H1 (cell line): ENCODE measurements at regions not wholly inside any gene's neighbourhood (a gene's known extent, or its start where the extent isn't known, plus 50 kb on each side); places are given as distances from the start of the nearest gene placed in this dataset.

Source experiments
- CTCF ChIA-PET: fragments of 300-600 bp; sonication (Branson Sonifier 250); formaldehyde crosslinking; loops from one replicate; lab custom pipeline; 2021; ENCODE audit not compliant: partially characterized antibody; lab: Charles Lee
- POLR2A ChIA-PET: fragments of 300-600 bp; sonication (Branson Sonifier 250); formaldehyde crosslinking; loops from one replicate; lab custom pipeline; 2021; ENCODE audit warnings: inconsistent platforms; ENCODE audit not compliant: partially characterized antibody; lab: Charles Lee
- DNase-seq, 2 experiments: peaks; one replicate each; pipeline versions ENCODE4 v3.0.0 to v3.0.0-alpha.2; 2010 to 2022; ENCODE audit warnings: low spot score in 2 of 2, low read depth in 1 of 2, mixed read lengths in 1 of 2
- FAIRE-seq: peaks from 2 replicates; lab custom pipeline; 2011; peaks lifted over from hg19 to GRCh38; lab: Jason Lieb, UNC
- H2AFZ ChIP-seq: 2 replicates; pipeline ENCODE4 v1.8.1; 2012; ENCODE audit warnings: low read length, inconsistent platforms
- H2AK5ac ChIP-seq: 2 replicates; pipeline ENCODE4 v1.6.1; 2013; ENCODE audit warnings: low read depth, low read length
- H2BK120ac ChIP-seq: replicated peaks from 2 replicates; pipeline ENCODE3; 2013; ENCODE audit warnings: low read depth, low read length, inconsistent platforms
- H2BK12ac ChIP-seq: 2 replicates; pipeline ENCODE4 v1.6.1; 2013; ENCODE audit warnings: low read depth, low read length
- H2BK15ac ChIP-seq: 2 replicates; pipeline ENCODE4 v1.6.1; 2013; ENCODE audit warnings: low read length
- H2BK20ac ChIP-seq: 2 replicates; pipeline ENCODE4 v1.6.1; 2013; ENCODE audit warnings: low read length
- H2BK5ac ChIP-seq: 2 replicates; pipeline ENCODE4 v1.6.1; 2013; ENCODE audit warnings: low read depth, low read length
- H3K14ac ChIP-seq: 2 replicates; pipeline ENCODE4 v1.6.1; 2013; ENCODE audit warnings: inconsistent platforms; ENCODE audit not compliant: insufficient read length
- H3K18ac ChIP-seq: 2 replicates; pipeline ENCODE4 v1.6.1; 2013; ENCODE audit warnings: low read length; ENCODE audit errors: extremely low read depth
- H3K23ac ChIP-seq: 2 replicates; pipeline ENCODE4 v1.6.1; 2013; ENCODE audit warnings: inconsistent platforms; ENCODE audit not compliant: insufficient read length
- H3K23me2 ChIP-seq: 2 replicates; pipeline ENCODE4 v1.6.1; 2013; ENCODE audit warnings: low read depth, low read length
- H3K27ac ChIP-seq: 2 replicates; pipeline ENCODE4 v1.6.1; 2011; ENCODE audit warnings: low read depth, low read length, inconsistent platforms
- H3K27me3 ChIP-seq, 4 experiments: replicated peaks in 1 of 4; 1 replicate in 1 of 4; 2 replicates in 3 of 4; pipeline versions ENCODE4 v1.6.1 to v1.8.1; 2011 to 2013; ENCODE audit warnings: low read length in 3 of 4, mild to moderate bottlenecking in 3 of 4, inconsistent platforms in 2 of 4, mixed read lengths in 2 of 4, moderate library complexity in 1 of 4; ENCODE audit not compliant: control insufficient read depth in 3 of 4, insufficient read depth in 3 of 4; ENCODE audit errors: extremely low read depth in 1 of 4
- H3K36me3 ChIP-seq, 4 experiments: 2 replicates each; pipeline versions ENCODE4 v1.6.1 to v1.8.1; 2011 to 2013; ENCODE audit warnings: mild to moderate bottlenecking in 4 of 4, low read length in 3 of 4, moderate library complexity in 2 of 4, control low read depth in 1 of 4, inconsistent platforms in 1 of 4; ENCODE audit not compliant: insufficient read depth in 4 of 4, control insufficient read depth in 2 of 4
- H3K4ac ChIP-seq: replicated peaks from 2 replicates; pipeline ENCODE3; 2013; ENCODE audit warnings: low read length, low read depth, mixed read lengths, inconsistent platforms; ENCODE audit not compliant: insufficient read length
- H3K4me1 ChIP-seq, 4 experiments: replicated peaks in 1 of 4; 1 replicate in 1 of 4; 2 replicates in 3 of 4; pipeline versions ENCODE4 v1.6.1 to v1.8.1; 2011 to 2013; ENCODE audit warnings: low read length in 3 of 4, inconsistent platforms in 2 of 4, mixed read lengths in 1 of 4; ENCODE audit not compliant: insufficient read depth in 4 of 4, control insufficient read depth in 3 of 4
- H3K4me2 ChIP-seq, 2 experiments: 2 replicates each; pipeline versions ENCODE4 v1.6.1 to v1.8.1; 2011 to 2013; ENCODE audit warnings: low read depth in 2 of 2, low read length in 2 of 2, control low read depth in 1 of 2, inconsistent platforms in 1 of 2, mild to moderate bottlenecking in 1 of 2; ENCODE audit not compliant: insufficient read depth in 1 of 2
- H3K4me3 ChIP-seq, 4 experiments: fragments of 200-600, 300-600 bp in 1 of 4; sonication (generic), shearing (Covaris generic), sonication (Bioruptor Twin) in 1 of 4; 2 replicates each; pipeline versions ENCODE4 v1.5.1 to v1.8.1; 2011 to 2016; ENCODE audit warnings: low read length in 4 of 4, low read depth in 3 of 4, control low read depth in 2 of 4, inconsistent platforms in 2 of 4, mild to moderate bottlenecking in 2 of 4, mixed read lengths in 1 of 4, moderate library complexity in 1 of 4; ENCODE audit not compliant: insufficient read depth in 2 of 4; ENCODE audit errors: extremely low read depth in 1 of 4
- H3K56ac ChIP-seq: replicated peaks from 2 replicates; pipeline ENCODE3; 2013; ENCODE audit warnings: low read depth, mild to moderate bottlenecking, mixed read lengths, low read length, inconsistent platforms; ENCODE audit not compliant: insufficient read length
- H3K79me1 ChIP-seq: 2 replicates; pipeline ENCODE4 v1.6.1; 2013; ENCODE audit warnings: low read depth, low read length, control low read depth
- H3K79me2 ChIP-seq, 2 experiments: 2 replicates each; pipeline versions ENCODE4 v1.6.1 to v1.8.1; 2012 to 2013; ENCODE audit warnings: low read length in 2 of 2, mild to moderate bottlenecking in 2 of 2, inconsistent platforms in 1 of 2; ENCODE audit not compliant: insufficient read depth in 2 of 2, control insufficient read depth in 1 of 2
- H3K9ac ChIP-seq, 4 experiments: replicated peaks in 1 of 4; 1 replicate in 1 of 4; 2 replicates in 3 of 4; pipeline versions ENCODE4 v1.6.1 to v1.8.1; 2011 to 2013; ENCODE audit warnings: low read depth in 3 of 4, low read length in 3 of 4, control low read depth in 2 of 4, mild to moderate bottlenecking in 2 of 4, moderate library complexity in 2 of 4, inconsistent platforms in 1 of 4; ENCODE audit errors: extremely low read depth in 1 of 4
- H3K9me3 ChIP-seq, 2 experiments: 2 replicates each; pipeline versions ENCODE4 v1.6.1 to v1.8.1; 2012 to 2013; ENCODE audit warnings: mild to moderate bottlenecking in 2 of 2, moderate library complexity in 2 of 2, control low read depth in 1 of 2, inconsistent platforms in 1 of 2, low read depth in 1 of 2, low read length in 1 of 2, mixed read lengths in 1 of 2; ENCODE audit not compliant: insufficient read depth in 2 of 2
- H4K20me1 ChIP-seq, 2 experiments: replicated peaks in 1 of 2; 2 replicates each; pipeline versions ENCODE3 to v1.8.1; 2011 to 2013; ENCODE audit warnings: inconsistent platforms in 2 of 2, low read length in 2 of 2, mild to moderate bottlenecking in 1 of 2; ENCODE audit not compliant: insufficient read depth in 2 of 2, control insufficient read depth in 1 of 2
- H4K5ac ChIP-seq: 2 replicates; pipeline ENCODE4 v1.6.1; 2013; ENCODE audit warnings: low read length, low read depth, mixed read lengths, inconsistent platforms; ENCODE audit not compliant: insufficient read length
- H4K8ac ChIP-seq: 2 replicates; pipeline ENCODE4 v1.8.0; 2013; ENCODE audit warnings: mild to moderate bottlenecking, moderate library complexity, low read length, inconsistent platforms; ENCODE audit not compliant: insufficient read depth; ENCODE audit errors: extremely low read depth
- H4K91ac ChIP-seq: replicated peaks from 2 replicates; pipeline ENCODE3; 2013; ENCODE audit warnings: low read length, mixed read lengths, inconsistent platforms; ENCODE audit not compliant: insufficient read length
- BACH1 ChIP-seq: IDR thresholded peaks from 2 replicates; pipeline ENCODE4 v1.6.1; 2012; ENCODE audit warnings: low read length, improper control_type of control experiment
- POU5F1 ChIP-seq: IDR thresholded peaks from 2 replicates; pipeline ENCODE4 v1.6.1; 2011; ENCODE audit warnings: low read depth, mild to moderate bottlenecking, low read length, moderate library complexity
- SIX5 ChIP-seq: IDR thresholded peaks from 2 replicates; pipeline ENCODE4 v1.6.1; 2011; ENCODE audit warnings: mild to moderate bottlenecking, low read depth, low read length
- TAF7 ChIP-seq: optimal IDR thresholded peaks from 2 replicates; pipeline ENCODE3; 2011; ENCODE audit warnings: low read depth, mild to moderate bottlenecking, inconsistent platforms, low read length, moderate library complexity, borderline replicate concordance
- WGBS, 2 experiments: shearing (Covaris generic) in 1 of 2; methylation state at CpG; one replicate each; pipeline versions ENCODE4 v1.1.6 to v1.1.7; 2013 to 2015; ENCODE audit warnings: low lambda C conversion rate in 2 of 2, mixed read lengths in 2 of 2, inconsistent platforms in 1 of 2, low coverage in 1 of 2, missing lambda C conversion rate in 1 of 2; ENCODE audit not compliant: insufficient replicate concordance in 2 of 2, insufficient coverage in 1 of 2, insufficient read length in 1 of 2; ENCODE audit errors: extremely low coverage in 1 of 2, missing lambda C conversion rate in 1 of 2; 5-methylcytosine and 5-hydroxymethylcytosine counted together

DNA sequence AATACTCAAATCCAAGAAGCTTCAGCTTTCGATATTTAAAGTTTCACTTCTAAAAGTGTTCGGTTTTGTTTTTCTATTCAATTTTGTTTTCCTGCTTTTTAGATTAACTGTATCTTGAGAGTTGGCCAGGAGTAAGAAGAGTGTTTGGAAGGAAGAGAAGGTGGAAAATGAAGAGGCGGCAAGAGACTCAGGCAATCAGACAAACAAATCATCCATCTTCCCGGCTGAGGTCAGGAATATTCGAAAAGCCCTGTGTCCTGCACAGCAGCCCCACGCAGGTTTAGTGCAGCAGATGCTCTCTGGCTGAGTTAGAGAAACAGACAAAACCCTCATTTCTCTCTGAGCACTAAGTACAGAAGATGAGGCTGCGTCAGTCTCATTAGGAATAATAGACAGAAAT lies 330.3 kb upstream of the NOCT start:
- Histone ChIP-seq H3K27me3 (no peaks in the 10 kb centered on the region), H2BK120ac (no peak overlapping the region), H3K27ac (no peak overlapping the region), H4K8ac (no peak overlapping the region), H3K36me3 (no peaks in the 10 kb centered on the region), H2BK20ac (no peak overlapping the region), H3K9me3 (no peaks in the 10 kb centered on the region), H3K14ac (no peak overlapping the region), H3K4me3 (no peak overlapping the region), H4K5ac (no peak overlapping the region), H2BK5ac (no peak overlapping the region), H2BK15ac (no peak overlapping the region), H2AFZ (no peak overlapping the region), H3K4me2 (no peak overlapping the region), H3K9ac (no peak overlapping the region), H4K91ac (no peak overlapping the region), H3K79me1 (no peaks in the 10 kb centered on the region), H2BK12ac (no peak overlapping the region), H3K4ac (no peak overlapping the region), H3K79me2 (no peaks in the 10 kb centered on the region), H3K18ac (no peak overlapping the region), H3K56ac (no peak overlapping the region), H3K23ac (no peak overlapping the region), H3K23me2 (no peaks in the 10 kb centered on the region; the same call in 1 of the 2 replicates), H2AK5ac (no peak overlapping the region), H4K20me1 (no peaks in the 10 kb centered on the region), H3K4me1 (peaks cover 5 to 9% (median 6%) of the 10 kb centered on the region in 4 experiments)
- DNase-seq (no peak), FAIRE-seq (no peak)
- WGBS, 2 experiments: 94% methylated on average over 7 of the region's 7 CpGs; no CpG with 5 or more reads in 1 of the 2 experiments
- ChIA-PET CTCF (interaction anchor here (1.2 kb wide), 2 partner anchors 16 to 154 kb away, joined by 3 read pairs; no protein-coding TSS in a partner anchor), POLR2A (no interaction called here)
- TF ChIP-seq SIX5 (no peak), TAF7 (no peak), POU5F1 (no peak), BACH1 (no peak)
